IPS-NIHi11 (cell line): ENCODE measurements at regions not wholly inside any gene's neighbourhood (a gene's known extent, or its start where the extent isn't known, plus 50 kb on each side); places are given as distances from the start of the nearest gene placed in this dataset.
"Not testable (repeated sequence)": the region's sequence is repeated elsewhere in the genome, so short reads cannot be mapped to it uniquely, and the experiment has no call there.

ENCODE experiments used
- DNase-seq: peaks from one replicate; pipeline ENCODE4 v3.0.0; 2012; ENCODE audit warnings: mixed read lengths, low spot score

DNA sequence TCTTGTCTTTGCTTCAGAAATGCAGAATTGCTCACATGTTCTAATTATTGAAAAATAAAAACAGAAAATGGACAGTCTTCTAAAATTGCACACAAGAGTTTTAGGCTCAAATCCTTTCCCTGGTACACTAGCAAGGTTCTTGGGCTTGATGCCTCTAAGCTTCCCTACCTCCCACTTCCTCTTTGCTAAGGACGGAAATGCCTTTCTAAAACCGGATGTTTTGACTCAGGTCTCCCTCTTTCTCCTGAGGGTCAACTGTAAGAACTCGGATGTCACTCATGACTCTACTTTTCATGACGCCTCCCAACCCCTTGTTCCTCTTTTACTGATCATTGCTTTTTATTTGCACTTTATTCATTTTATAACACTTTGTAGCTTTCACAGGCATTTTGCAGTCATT is 613.5 kb downstream of the C6orf118 start:
- DNase-seq: no peak

DNA sequence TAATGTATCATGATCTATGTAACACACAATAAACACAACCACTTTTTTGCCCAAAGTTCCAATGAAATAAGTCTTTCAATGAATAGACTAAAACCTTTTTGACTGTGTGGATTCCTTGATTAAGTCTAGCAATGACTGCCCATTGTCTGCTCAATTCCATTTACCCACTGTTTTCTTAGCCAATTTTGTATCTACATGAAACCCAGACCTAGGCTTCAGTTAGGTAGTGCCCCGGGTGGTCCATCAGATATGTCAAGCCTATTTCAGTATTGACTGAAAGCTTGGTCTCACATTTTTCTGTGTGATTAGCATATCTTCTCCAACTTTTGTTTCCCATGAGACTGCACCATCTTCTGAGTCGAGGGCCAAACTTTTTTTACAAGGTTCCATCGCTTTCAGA is 615.0 kb downstream of the C6orf118 start:
- DNase-seq: no peak

DNA sequence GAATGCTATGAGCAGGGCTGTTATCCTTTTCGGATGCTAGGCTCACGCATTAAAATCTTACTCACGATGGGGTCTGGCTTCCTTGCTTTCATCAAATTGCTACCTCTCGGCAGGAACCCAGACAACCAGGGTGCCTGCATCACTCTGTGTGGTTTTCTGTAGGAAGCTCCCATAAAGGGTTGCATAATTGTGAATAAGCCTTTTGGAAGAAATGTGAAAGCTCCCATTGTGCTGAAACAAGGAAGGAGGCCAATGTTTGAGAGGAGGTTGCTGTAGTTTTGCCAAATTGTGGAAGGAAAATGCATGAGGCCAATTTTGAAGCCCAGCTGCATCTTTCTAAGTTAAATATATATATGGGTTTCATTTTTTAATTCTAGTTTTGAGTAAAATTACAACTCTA is 615.5 kb downstream of the C6orf118 start:
- peak; percentile 7 for DNase-seq

DNA sequence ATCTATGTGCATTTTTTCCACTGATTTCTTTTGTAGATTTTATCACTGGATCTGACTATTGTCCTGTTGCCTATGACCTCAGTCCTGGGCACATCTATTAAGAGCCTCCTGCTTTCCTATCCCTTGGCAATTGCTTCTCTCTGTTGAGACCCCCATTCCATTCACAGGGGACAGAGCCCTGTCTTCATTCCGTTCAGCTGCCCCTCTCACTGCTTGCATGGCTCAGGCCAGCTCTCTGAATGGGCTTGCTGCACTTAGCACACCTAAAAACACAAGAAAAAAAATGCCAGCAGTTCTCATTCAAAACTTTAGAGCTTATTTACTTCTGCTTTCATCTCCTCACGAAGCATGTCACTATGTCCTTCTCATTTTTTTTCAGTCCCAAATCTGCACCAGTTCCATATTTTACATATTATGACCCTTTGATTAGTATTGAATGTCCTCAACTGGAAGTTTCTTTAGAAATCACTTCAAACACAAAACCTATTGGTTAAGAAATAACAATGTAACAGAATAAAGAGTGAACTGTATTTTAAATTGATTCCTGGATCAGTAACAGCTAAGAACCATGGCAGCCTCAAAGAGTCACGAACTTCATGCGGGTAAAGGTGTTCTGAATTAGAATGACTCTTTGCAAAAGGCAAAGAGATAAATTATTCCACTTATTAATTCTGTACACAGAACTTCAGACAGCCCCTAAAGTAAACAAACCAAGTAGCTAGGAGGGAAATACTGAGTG is 616.5 kb downstream of the C6orf118 start:
- no peak for DNase-seq

DNA sequence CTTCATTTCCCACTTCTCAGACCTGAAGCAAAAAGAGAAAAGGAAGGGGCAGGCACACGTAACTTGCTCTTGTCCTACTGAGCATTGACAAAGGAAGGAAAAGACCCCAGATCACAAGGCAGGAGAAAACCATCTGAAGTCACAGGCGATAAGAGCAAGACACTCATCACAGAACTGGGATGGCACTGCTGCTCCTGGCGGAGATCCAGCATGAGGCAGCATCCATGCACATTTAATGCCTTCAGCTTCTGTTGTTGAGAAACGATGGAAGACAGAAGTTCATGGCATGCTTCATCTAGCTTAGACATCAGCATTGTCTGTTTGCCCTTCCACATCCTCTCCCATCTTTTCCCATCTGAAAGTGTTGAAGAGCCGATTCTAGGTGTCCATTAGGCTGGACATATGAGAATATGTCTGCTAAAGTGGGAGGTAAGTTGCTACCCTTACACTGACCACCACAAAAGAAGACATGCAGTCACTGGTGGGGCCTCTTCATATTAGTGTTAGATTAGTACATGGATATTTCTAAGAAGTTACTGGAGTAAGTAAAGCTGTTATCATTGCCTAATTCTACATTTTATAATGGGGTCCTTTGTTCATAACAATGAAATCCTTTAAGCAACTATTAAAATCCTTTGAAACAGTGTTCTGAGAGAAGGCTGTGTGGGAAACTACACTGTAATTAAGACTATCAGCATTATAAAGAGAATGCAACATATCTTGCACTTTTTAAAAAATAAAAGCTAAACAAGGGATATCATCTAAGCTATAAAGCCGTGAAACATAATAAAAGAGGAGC is 618.5 kb downstream of the C6orf118 start:
- DNase-seq: no peak

DNA sequence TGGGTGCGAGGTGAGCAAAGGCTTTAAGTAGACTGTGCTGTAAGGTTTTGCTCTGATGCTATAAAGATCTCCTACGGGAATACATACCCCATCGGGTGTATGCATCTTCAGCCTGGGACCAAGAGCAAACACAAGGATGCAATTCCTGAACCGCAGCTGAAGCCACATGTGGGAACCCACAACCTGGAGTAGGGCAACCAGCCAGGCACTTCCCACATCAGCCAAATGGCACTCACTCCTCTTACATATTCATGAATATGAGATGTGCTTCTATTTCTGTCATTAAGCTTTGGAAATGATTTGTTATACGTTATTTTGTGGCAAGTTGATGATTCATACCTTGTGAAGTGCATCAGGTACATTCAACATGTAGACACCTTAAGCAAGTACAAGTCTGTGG is 619.2 kb downstream of the C6orf118 start:
- no peak for DNase-seq

DNA sequence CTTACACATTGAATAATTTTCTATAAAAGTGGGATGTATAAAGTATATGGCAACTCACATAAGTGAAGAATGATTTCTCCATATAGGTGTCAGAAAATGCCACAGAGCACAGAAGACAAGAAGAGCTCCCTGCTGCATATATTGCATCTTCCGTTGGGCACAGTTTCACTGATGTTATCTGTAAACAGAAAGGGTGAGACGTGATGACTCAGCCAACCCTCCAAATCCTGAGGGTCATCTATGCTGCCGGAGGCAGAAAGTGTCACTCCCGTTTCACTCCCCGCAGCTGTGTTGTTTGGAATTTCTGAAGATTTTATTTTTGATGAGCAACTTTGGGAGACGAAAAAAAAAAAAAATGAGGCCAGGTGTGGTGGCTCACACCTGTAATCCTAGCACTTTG is 644.1 kb downstream of the C6orf118 start:
- no peak for DNase-seq

DNA sequence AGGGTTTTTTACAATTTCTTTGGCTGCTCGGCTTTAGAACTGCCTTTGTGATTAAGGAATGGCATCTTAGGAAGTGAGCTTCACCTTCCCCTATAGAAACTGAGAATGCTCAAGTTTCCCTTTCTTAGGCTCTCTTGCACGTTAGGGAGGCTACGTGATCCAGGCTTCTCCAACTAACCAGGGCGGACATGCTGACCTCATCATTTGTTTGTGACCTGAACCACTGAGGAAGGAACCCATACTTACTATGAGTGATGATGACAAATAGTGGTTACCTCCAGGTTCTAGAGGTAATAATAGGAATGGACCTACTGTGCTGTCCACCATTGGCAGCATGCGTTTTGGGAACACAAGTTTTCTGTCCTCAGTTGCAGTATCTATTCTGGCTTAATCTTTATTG is 645.8 kb downstream of the C6orf118 start:
- no peak for DNase-seq

DNA sequence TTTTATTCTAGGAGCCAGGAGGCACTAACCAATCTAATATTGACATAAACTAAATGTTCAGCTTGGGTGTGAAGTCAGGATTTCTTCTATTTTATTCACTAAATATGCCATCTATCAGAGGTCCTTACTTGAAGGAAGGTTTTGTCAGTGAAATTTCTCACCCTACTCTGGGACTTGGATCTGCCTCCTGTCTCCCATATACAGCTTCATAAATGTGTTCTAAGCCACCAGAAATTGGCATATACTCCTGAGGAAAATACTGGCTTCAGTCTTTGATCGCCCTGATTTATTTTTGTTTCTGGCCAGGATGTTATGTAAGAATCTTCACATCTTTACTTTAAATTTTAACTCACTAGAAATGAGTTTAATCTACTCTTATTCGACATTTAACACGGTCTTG is 647.7 kb downstream of the C6orf118 start:
- DNase-seq: no peak

DNA sequence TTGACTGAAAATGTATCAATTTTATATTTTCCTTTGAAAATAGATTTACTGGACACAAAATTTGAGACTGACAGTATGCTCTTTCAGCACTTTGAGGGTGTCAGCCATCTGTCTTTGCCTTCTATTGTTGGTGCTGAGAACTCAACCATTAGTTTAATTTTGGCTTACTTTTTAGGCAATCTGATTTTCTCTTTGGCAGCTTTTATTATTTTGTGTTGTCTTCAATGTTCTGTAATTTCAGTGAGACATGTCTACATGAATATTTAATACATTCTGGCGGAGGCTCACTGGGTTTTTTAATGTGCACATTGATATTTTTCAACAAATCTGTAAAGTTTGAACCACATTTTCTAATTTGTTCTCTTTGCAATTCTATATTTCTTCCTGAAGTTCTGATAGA is 648.6 kb downstream of the C6orf118 start:
- DNase-seq: no peak

DNA sequence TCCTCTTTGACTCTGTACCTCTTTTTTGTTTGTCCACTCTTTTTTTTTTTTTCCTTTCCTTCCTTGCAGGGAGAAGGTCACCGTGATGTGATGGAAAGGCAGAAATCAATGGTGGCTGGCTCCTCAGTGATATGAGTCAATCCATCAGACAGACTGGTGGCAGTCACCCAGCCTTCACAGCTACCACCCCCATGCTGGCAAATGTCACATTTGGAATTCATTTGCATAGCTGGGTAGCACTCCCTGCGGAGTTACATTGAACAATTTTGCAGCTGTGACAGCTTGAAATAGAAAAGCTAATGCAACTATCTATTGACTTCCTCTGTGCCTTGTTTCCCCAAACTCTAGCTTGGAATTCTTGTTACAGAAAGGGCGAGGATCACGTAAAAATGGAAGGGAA is 668.4 kb downstream of the C6orf118 start:
- no peak for DNase-seq

DNA sequence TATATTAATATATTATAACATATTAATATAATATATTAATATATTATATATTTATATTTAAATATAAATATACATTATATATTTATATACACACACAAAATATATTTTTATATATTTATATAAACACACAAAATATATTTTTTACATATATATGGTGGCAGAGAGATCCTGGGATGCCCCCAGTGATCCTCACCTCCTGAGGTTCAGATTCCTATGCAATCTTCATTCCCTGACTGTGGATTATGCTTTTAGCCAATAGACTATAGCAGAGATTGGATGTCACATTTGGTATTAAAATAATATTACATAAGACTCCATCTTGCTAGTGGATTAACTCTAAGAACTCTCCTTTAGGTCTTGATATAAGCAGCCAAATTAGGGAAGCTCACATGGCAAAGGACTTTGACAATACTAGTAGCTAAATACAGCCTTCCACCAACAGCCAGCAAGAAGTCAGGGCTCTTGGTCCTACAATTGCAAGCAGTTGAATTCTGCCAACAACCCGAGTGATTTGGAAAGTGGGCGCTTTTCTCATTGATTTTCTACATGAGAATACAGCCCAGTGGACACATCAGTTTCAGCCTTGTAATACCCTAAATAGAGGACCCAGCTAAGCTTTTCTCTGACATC is 681.0 kb downstream of the C6orf118 start:
- DNase-seq: no peak

DNA sequence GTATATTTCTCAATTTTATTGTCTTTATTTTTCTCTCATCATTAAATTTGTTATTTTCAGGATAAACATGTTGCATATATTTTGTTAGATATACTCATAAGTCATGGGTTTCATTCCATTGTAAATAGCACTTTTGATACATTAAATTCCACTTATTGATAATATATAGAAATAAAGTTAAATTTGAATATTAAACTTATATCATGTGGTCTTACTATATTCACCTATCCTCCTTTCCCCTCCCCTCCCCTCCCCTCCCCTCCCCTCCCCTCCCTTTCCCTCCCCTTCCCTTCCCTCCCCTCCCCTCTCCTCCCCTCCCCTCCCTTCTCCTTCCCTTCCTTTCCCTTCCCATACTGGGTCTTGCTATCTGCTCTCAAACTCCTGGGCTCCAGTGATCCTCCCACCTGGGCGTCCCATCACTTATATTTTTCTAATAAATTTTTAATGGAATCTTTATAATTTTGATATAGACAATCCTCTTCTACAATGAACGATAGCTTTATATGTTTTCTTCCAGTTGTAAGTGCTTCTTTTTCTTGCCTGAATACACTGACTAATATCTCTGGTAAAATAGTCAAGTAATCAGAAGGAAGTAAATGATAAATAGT is 692.4 kb downstream of the C6orf118 start:
- DNase-seq: no peak

DNA sequence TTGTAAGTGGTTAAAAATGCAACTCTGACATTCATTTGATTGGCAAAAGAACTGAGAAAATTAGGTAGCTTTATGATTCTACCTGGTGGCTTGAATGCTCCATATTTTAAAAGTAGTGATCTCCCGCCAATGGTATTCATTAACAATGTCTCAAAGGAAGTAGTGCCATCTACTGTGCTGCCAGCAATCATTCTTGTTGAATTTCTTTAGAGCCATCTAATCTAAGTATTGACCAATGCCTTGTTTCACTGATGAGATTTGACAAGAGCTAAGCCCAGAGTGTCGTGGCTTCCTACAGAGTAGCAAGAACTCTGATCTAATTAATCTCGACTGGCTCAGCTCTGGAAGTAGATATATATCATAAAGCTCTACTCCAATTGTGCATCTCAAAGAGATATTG is 696.7 kb downstream of the C6orf118 start:
- DNase-seq: no peak

DNA sequence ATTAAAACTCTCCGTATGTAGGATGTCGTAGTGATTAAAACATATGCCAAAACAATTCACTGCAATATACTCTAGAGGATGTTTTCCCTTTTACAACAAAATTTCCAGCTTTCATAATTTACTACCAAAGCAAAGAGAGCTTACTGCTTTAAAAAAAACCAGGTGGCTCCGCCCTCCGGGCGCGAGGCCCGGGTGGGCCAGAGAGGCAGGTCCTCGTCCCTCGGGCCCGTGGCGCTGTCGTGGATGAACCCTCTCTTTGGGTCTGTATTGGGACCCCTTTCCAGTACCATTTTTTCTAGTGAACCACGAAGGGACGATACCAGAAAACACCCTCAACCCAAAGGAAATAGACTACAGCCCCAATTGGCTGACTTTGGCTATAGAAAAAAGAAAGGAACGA is 698.5 kb downstream of the C6orf118 start:
- DNase-seq: not testable (repeated sequence)

DNA sequence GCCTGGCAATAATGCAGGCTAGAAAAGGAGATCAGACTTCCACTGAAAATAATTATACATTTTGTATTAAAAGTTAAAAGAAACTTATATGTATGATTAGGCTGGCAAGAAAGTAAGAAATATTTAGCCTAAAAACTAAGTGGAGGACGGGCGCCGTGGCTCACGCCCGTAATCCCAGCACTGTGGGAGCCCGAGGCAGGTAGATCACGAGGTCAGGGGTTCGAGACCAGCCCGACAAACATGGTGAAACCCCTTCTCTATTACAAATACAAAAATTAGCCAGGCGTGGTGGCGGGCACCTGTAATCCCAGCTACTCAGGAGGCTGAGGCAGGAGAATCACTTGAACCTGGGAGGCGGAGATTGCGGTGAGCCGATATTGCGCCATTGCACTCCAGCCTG is 707.0 kb downstream of the C6orf118 start:
- not testable (repeated sequence) for DNase-seq

DNA sequence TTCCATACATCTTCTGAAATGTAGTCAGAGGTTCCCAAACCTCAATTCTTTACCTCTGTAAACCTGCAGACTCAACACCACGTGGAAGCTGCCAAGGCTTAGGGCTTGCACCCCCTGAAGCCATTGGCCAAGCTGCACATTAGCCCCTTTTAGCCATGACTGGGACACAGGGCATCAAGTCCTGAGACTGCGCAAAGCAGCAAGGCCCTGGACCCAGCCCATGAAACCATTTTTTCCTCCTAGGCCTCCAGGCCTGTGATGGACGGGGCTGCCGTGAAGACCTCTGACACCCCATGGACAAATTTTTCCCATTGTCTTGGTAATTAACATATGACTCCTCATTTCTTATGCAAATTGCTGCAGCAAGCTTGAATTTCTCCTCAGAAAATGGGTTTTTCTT is 727.8 kb downstream of the C6orf118 start:
- DNase-seq: no peak

DNA sequence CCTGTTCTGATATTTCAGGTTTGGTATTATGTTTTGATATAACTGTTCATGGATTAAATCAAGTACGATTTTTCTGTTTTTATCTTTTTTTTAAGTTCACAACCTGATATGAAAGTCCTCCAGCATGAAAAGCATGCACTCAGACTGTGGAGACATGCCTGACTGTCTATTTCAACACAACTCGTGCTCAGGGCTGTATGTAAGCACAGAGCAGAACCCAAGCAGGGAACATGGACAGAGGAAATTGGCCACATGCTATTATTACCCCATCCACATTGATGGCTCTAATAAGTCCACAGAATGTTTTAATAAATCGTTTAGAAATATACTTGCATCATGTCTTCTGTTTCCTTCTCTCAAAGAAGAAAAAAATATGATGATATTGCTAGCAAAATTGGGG is 730.4 kb downstream of the C6orf118 start:
- no peak for DNase-seq

DNA sequence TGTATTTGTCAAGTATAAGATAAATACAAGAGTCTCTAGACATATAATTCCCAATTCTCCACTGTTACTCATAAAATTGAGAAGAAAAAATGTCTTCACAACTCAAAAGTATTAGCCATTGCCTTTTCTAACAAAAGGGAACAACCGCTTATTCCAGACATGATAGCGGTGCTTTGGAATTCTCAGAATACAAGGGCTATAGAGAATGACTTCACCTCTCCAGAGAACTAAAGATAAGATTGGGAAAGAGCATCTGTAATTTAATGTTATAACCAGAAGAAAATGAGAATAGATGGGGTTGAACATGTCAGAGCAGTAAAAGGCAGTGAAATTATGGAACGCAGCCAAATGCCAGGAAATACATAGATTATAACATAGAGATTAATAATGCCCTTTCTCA is 730.8 kb downstream of the C6orf118 start:
- DNase-seq: no peak

DNA sequence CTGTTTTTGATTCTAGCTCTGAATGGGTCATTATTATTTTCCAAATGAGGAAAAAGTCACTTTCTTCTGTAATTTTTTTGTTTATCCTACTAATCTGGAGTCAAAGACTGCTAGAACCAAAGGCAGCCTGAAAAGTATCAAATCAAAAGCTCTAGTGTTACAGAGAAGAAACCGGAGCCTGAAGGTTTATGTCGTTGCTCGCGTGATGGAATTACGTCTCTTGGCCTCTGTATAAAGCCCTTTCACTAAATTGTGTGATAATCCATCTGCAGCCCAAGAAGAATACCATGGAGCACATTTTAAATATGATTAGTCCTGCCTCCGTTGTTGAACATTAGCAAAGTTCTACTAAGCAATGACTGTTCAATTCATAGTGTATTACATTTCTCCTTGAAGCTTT is 738.6 kb downstream of the C6orf118 start:
- no peak for DNase-seq

DNA sequence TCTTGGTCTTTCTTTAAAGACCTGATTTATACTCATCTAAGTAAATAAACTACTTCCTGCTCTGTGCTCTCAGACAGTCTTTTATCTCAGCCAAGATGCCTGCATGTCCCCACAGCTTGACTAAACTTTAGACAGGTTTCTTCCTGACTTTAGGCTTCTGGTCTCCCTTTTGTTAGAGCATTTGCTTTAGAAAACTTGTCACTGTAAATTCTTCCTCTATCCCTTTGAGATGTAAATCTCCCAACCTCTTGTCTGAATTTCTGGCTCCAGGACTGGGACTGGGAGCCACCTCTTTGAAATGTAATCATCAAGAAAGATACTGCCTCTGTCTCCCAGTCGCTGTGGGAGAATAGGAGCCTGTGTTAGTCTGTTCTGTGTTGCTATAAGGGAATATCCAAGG is 739.9 kb downstream of the C6orf118 start:
- DNase-seq: no peak

DNA sequence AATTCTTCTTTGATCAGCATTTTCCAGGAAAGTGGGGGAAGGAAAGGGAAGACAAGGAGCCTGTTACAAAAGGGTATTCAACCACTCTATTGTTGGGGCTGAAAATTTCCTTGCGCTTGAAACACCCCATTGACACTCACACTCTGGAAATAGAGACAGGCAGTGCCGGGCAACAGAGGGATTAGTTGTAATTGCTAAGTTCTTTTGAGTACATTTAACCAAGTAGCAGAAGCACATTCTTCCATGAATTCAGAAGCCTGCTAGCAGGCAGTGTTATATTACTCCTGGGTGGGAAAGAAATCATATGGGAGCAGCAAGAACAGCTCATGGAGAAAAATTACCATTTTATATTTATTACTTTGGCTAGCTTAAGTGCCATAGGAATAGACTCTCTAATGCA is 745.5 kb downstream of the C6orf118 start:
- DNase-seq: no peak

DNA sequence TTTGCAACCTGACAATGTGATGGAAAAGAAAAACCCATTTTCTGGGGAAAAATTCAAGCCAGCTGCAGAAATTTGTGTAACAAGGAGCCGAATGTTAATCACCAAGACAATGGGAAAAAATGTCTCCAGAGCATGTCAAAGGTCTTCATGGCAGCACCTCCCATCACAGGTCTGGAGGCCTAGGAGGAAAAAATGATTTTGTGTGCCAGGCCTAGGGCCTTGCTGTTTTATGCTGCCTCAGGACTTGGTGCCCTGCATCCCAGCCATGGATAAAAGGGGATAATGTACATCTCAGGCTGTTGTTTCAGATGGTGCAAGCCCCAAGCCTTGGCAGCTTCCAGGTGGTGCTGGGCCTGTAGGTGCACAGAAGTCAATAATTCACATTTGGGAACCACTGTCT is 747.7 kb downstream of the C6orf118 start:
- DNase-seq: no peak
